Mesenchymal stem cell (in vitro differentiated cells and primary cell): ENCODE measurements at regions not wholly inside any gene's neighbourhood (a gene's known extent, or its start where the extent isn't known, plus 50 kb on each side); places are given as distances from the start of the nearest gene placed in this dataset.
"Not testable (repeated sequence)": the region's sequence is repeated elsewhere in the genome, so short reads cannot be mapped to it uniquely, and the experiment has no call there.

Experiments
- DNase-seq: peaks from one replicate; pipeline ENCODE4 v3.0.0-alpha.2; 2013
- H2AFZ ChIP-seq: one replicate; pipeline ENCODE4 v1.6.1; 2013; ENCODE audit warnings: low read depth, mild to moderate bottlenecking, control low read depth, inconsistent platforms, low read length, moderate library complexity
- H2AK5ac ChIP-seq: 2 replicates; pipeline ENCODE4 v1.6.1; 2013; ENCODE audit warnings: low read length, moderate library complexity, mild to moderate bottlenecking, inconsistent platforms; ENCODE audit not compliant: severe bottlenecking
- H2BK120ac ChIP-seq: one replicate; pipeline ENCODE4 v1.6.1; 2013; ENCODE audit warnings: low read depth, mild to moderate bottlenecking, inconsistent platforms, low read length, moderate library complexity
- H2BK12ac ChIP-seq, 2 experiments: one replicate each; pipeline ENCODE4 v1.6.1; 2013; ENCODE audit warnings: inconsistent platforms in 2 of 2, low read length in 2 of 2, mild to moderate bottlenecking in 2 of 2, moderate library complexity in 2 of 2, control low read depth in 1 of 2
- H2BK15ac ChIP-seq: one replicate; pipeline ENCODE4 v1.6.1; 2013; ENCODE audit warnings: mild to moderate bottlenecking, low read depth, inconsistent platforms; ENCODE audit not compliant: poor library complexity, severe bottlenecking
- H2BK5ac ChIP-seq: 2 replicates; pipeline ENCODE4 v1.6.1; 2013; ENCODE audit warnings: low read depth, mild to moderate bottlenecking, low read length, control low read depth, inconsistent platforms; ENCODE audit not compliant: poor library complexity, severe bottlenecking
- H3K14ac ChIP-seq, 2 experiments: one replicate each; pipeline ENCODE4 v1.6.1; 2013; ENCODE audit warnings: inconsistent platforms in 2 of 2, low read length in 2 of 2, control low read depth in 1 of 2, mild to moderate bottlenecking in 1 of 2, moderate library complexity in 1 of 2
- H3K18ac ChIP-seq, 2 experiments: one replicate each; pipeline ENCODE4 v1.6.1; 2013; ENCODE audit warnings: inconsistent platforms in 2 of 2, low read length in 2 of 2, control low read depth in 1 of 2, low read depth in 1 of 2, mild to moderate bottlenecking in 1 of 2
- H3K23ac ChIP-seq, 2 experiments: one replicate each; pipeline ENCODE4 v1.6.1; 2013; ENCODE audit warnings: inconsistent platforms in 2 of 2, low read length in 2 of 2, mild to moderate bottlenecking in 2 of 2, moderate library complexity in 2 of 2, control low read depth in 1 of 2
- H3K27ac ChIP-seq: 2 replicates; pipeline ENCODE4 v1.5.1; 2013; ENCODE audit warnings: mild to moderate bottlenecking, moderate library complexity, low read length, control low read depth, inconsistent platforms; ENCODE audit not compliant: poor library complexity, severe bottlenecking
- H3K27me3 ChIP-seq, 2 experiments: 2 replicates each; pipeline versions ENCODE4 v1.6.1 to v1.7.0; 2013; ENCODE audit warnings: low read length in 2 of 2, mild to moderate bottlenecking in 2 of 2, moderate library complexity in 2 of 2, control low read depth in 1 of 2, inconsistent platforms in 1 of 2; ENCODE audit not compliant: control insufficient read depth in 1 of 2, insufficient read depth in 1 of 2
- H3K36me3 ChIP-seq, 2 experiments: 2 replicates each; pipeline versions ENCODE4 v1.6.1 to v1.7.0; 2013; ENCODE audit warnings: low read length in 2 of 2, control low read depth in 1 of 2, inconsistent platforms in 1 of 2, low read depth in 1 of 2, mild to moderate bottlenecking in 1 of 2; ENCODE audit not compliant: insufficient read depth in 2 of 2, control insufficient read depth in 1 of 2
- H3K4ac ChIP-seq, 2 experiments: one replicate each; pipeline ENCODE4 v1.6.1; 2013; ENCODE audit warnings: inconsistent platforms in 2 of 2, low read length in 2 of 2, mild to moderate bottlenecking in 2 of 2, moderate library complexity in 2 of 2, control low read depth in 1 of 2, low read depth in 1 of 2
- H3K4me1 ChIP-seq: 2 replicates; pipeline ENCODE4 v1.6.1; 2013; ENCODE audit warnings: low read depth, low read length, control low read depth; ENCODE audit not compliant: control insufficient read depth, insufficient read depth
- H3K4me2 ChIP-seq: 2 replicates; pipeline ENCODE4 v1.6.1; 2013; ENCODE audit warnings: low read length, mild to moderate bottlenecking, inconsistent platforms; ENCODE audit not compliant: poor library complexity, severe bottlenecking
- H3K4me3 ChIP-seq, 2 experiments: 2 replicates each; pipeline versions ENCODE4 v1.5.1 to v1.7.0; 2013; ENCODE audit warnings: low read length in 2 of 2, mild to moderate bottlenecking in 2 of 2, control low read depth in 1 of 2, low read depth in 1 of 2; ENCODE audit not compliant: insufficient read depth in 1 of 2
- H3K79me1 ChIP-seq: replicated peaks from 2 replicates; pipeline ENCODE4 v1.6.1; 2013; ENCODE audit warnings: mild to moderate bottlenecking, control low read depth, low read length, inconsistent platforms; ENCODE audit not compliant: poor library complexity, severe bottlenecking
- H3K9ac ChIP-seq: 2 replicates; pipeline ENCODE4 v1.7.0; 2013; ENCODE audit warnings: mild to moderate bottlenecking, low read length, moderate library complexity
- H3K9me3 ChIP-seq: 2 replicates; pipeline ENCODE4 v1.7.0; 2013; ENCODE audit warnings: mild to moderate bottlenecking, low read length; ENCODE audit not compliant: control insufficient read depth
- H4K8ac ChIP-seq: one replicate; pipeline ENCODE4 v1.6.1; 2013; ENCODE audit warnings: inconsistent platforms, mild to moderate bottlenecking, low read length, moderate library complexity
- H4K91ac ChIP-seq: one replicate; pipeline ENCODE4 v1.6.1; 2013; ENCODE audit warnings: mild to moderate bottlenecking, low read length, inconsistent platforms
- WGBS: methylation state at CpG from one replicate; pipeline ENCODE4 v1.1.7; 2013; ENCODE audit warnings: mixed read lengths; 5-methylcytosine and 5-hydroxymethylcytosine counted together

DNA sequence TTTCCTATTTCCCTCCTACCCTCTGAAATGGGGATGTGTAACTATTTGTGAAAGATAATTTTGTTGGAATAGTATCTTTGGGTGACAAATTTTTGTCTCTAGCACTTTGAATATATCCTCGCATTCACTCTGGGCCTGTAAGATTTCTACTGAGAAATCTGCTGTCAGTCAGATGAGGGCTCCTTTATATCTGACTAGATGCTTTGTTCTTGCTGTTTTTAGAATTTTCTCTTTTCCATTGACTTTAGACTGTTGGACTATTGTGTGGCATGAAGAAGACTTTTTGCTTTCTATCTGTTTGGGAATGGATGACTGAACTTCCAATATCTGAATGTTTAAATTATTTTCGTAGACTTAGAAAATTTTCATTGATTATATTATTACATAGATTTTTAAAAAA, 54.2 kb upstream of the GRID2 start:
- no peak overlapping the region for H3K23ac ChIP-seq
- no peak overlapping the region for H2AK5ac ChIP-seq
- H3K14ac ChIP-seq, result no peak overlapping the region

GRCh38 chr4:92251711-92252110, 52.1 kb upstream of the GRID2 start:
- no peak overlapping the region for H3K4me3 ChIP-seq

More for the DNA sequence above, 54.2 kb upstream of the GRID2 start:
- Histone ChIP-seq H2BK12ac (no peak overlapping the region), H2BK15ac (no peak overlapping the region), H2BK120ac (no peak overlapping the region), H3K9me3 (no peaks in the 10 kb centered on the region), H2BK5ac (no peak overlapping the region), H3K9ac (no peak overlapping the region), H3K4me3 (no peak overlapping the region), H3K4ac (no peak overlapping the region), H3K4me2 (no peak overlapping the region), H3K4me1 (no peaks in the 10 kb centered on the region), H3K79me1 (no peaks in the 10 kb centered on the region), H3K27me3 (no peaks in the 10 kb centered on the region), H3K36me3 (no peaks in the 10 kb centered on the region), H2AFZ (no peak overlapping the region), H3K18ac (no peak overlapping the region), H3K27ac (no peak overlapping the region), H4K91ac (no peak overlapping the region), H4K8ac (no peak overlapping the region)
- WGBS, result 90% methylated on average over 1 of the region's 2 CpGs
- DNase-seq, result no peak

GRCh38 chr4:92252358-92252757, 51.4 kb upstream of the GRID2 start:
- not testable (repeated sequence) for H2BK12ac ChIP-seq, H3K27ac ChIP-seq, H3K9me3 ChIP-seq, H4K8ac ChIP-seq, H3K4me1 ChIP-seq, DNase-seq, H3K18ac ChIP-seq, H3K9ac ChIP-seq, H3K79me1 ChIP-seq, H2BK15ac ChIP-seq, H3K27me3 ChIP-seq, H3K4me2 ChIP-seq, H3K36me3 ChIP-seq, H3K23ac ChIP-seq, H3K4me3 ChIP-seq, H2BK5ac ChIP-seq, H2AFZ ChIP-seq, H3K4ac ChIP-seq, H2BK120ac ChIP-seq, H3K14ac ChIP-seq, H2AK5ac ChIP-seq, H4K91ac ChIP-seq

More at GRCh38 chr4:92251711-92252110, 52.1 kb upstream of the GRID2 start:
- no peaks in the 10 kb centered on the region for H3K4me1 ChIP-seq
- H3K9me3 ChIP-seq, result no peaks in the 10 kb centered on the region
- no peaks in the 10 kb centered on the region for H3K27me3 ChIP-seq
- H2BK5ac ChIP-seq, result no peak overlapping the region
- no peak overlapping the region for H2BK12ac ChIP-seq
- H3K4me2 ChIP-seq, result no peak overlapping the region
- H3K23ac ChIP-seq, result no peak overlapping the region
- no peak overlapping the region for H2BK120ac ChIP-seq
- no peak overlapping the region for H3K27ac ChIP-seq
- no peak overlapping the region for H3K14ac ChIP-seq
- H4K91ac ChIP-seq, result no peak overlapping the region
- no peak overlapping the region for H2AFZ ChIP-seq
- no peak overlapping the region for H3K18ac ChIP-seq
- no peak overlapping the region for H2BK15ac ChIP-seq
- H3K79me1 ChIP-seq, result no peaks in the 10 kb centered on the region
- WGBS, result 91% methylated on average over 1 of the region's 1 CpG
- H3K9ac ChIP-seq, result no peak overlapping the region
- H3K4ac ChIP-seq, result no peak overlapping the region
- H3K36me3 ChIP-seq, result no peaks in the 10 kb centered on the region
- DNase-seq, result no peak
- no peak overlapping the region for H2AK5ac ChIP-seq
- H4K8ac ChIP-seq, result no peak overlapping the region

DNA sequence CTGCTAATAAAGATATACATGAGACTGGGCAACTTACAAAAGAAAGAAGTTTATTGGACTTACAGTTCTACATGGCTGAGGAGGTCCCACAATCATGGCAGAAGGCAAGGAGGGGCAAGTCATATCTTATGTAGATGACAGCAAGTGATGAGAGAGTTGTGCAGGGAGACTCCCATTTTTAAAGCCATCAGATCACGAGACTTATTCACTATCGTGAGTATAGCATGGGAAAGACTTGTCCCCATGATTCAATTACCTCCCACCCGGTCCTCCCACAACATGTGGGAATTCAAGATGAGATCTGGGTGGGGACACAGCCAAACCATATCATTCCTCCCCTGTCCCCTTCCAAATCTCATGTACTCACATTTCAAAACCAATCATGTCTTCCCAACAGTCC, 50.9 kb upstream of the GRID2 start:
- Histone ChIP-seq H2BK12ac (no peak overlapping the region), H3K27me3 (no peaks in the 10 kb centered on the region), H2BK120ac (no peak overlapping the region), H3K4me3 (no peak overlapping the region), H4K91ac (no peak overlapping the region), H3K27ac (no peak overlapping the region), H4K8ac (no peak overlapping the region), H3K79me1 (no peaks in the 10 kb centered on the region), H3K4me2 (no peak overlapping the region), H2BK15ac (no peak overlapping the region), H3K36me3 (no peaks in the 10 kb centered on the region), H3K4ac (no peak overlapping the region), H2AK5ac (no peak overlapping the region), H3K9me3 (no peaks in the 10 kb centered on the region), H2AFZ (no peak overlapping the region), H3K14ac (no peak overlapping the region), H2BK5ac (no peak overlapping the region), H3K4me1 (no peaks in the 10 kb centered on the region), H3K9ac (no peak overlapping the region), H3K18ac (no peak overlapping the region), H3K23ac (no peak overlapping the region)
- no peak for DNase-seq
- WGBS, result 63% methylated on average over 3 of the region's 3 CpGs
